Fibroblast of villous mesenchyme (primary cell): ENCODE measurements at regions not wholly inside any gene's neighbourhood (a gene's known extent, or its start where the extent isn't known, plus 50 kb on each side); places are given as distances from the start of the nearest gene placed in this dataset.

Source experiments
- DNase-seq: peaks from one replicate; pipeline ENCODE4 v3.0.0-alpha.2; 2010; ENCODE audit warnings: low read depth
- H3K4me3 ChIP-seq: 2 replicates; pipeline ENCODE4 v1.5.1; 2011; ENCODE audit warnings: low read depth, mild to moderate bottlenecking, low read length
- CTCF ChIP-seq: IDR thresholded peaks from 2 replicates; pipeline ENCODE4 v1.5.1; 2012; ENCODE audit warnings: low read depth, mild to moderate bottlenecking, low read length; ENCODE audit not compliant: insufficient read depth

GRCh38 chr11:69362315-69362714 lies 68.4 kb downstream of the MYEOV start:
- DNase-seq, result no peak
- H3K4me3 ChIP-seq, result no peak overlapping the region
- TF ChIP-seq CTCF, result no peak

GRCh38 chr11:69364921-69365320 lies 71.0 kb downstream of the MYEOV start:
- no peak overlapping the region for H3K4me3 ChIP-seq
- TF ChIP-seq CTCF, result no peak
- peak; percentile 37 for DNase-seq

GRCh38 chr11:69365558-69365957 lies 71.6 kb downstream of the MYEOV start:
- DNase-seq, result no peak
- TF ChIP-seq CTCF, result no peak
- no peak overlapping the region for H3K4me3 ChIP-seq

GRCh38 chr11:69366591-69366990 lies 72.6 kb downstream of the MYEOV start:
- H3K4me3 ChIP-seq, result no peak overlapping the region
- TF ChIP-seq CTCF, result no peak
- DNase-seq, result no peak

- DNase-seq, result no peak
- TF ChIP-seq CTCF, result no peak
- H3K4me3 ChIP-seq, result no peak overlapping the region
Measured at GRCh38 chr11:69367211-69367964, 73.4 kb downstream of the MYEOV start.

- TF ChIP-seq CTCF, result no peak
- DNase-seq, result no peak
- H3K4me3 ChIP-seq, result no peak overlapping the region
Measured at GRCh38 chr11:69368119-69368880, 74.3 kb downstream of the MYEOV start.
